Fibroblast of skin of left quadriceps (primary cell): ENCODE measurements at regions not wholly inside any gene's neighbourhood (a gene's known extent, or its start where the extent isn't known, plus 50 kb on each side); places are given as distances from the start of the nearest gene placed in this dataset.

Experiments used
- DNase-seq, 2 experiments: peaks; one replicate each; pipeline ENCODE4 v3.0.0-alpha.2; 2013; ENCODE audit warnings: low read depth in 2 of 2

- DNase-seq: peak; percentile 10 to 16
These were observed 678.1 kb upstream of the GOT2 start for GRCh38 chr16:59411961-59412841.

GRCh38 chr16:59410451-59410850 lies 676.3 kb upstream of the GOT2 start:
- no peak for DNase-seq

GRCh38 chr16:59405802-59406201 lies 671.7 kb upstream of the GOT2 start:
- DNase-seq: no peak

GRCh38 chr16:59404509-59404908 lies 670.4 kb upstream of the GOT2 start:
- no peak for DNase-seq

GRCh38 chr16:59400830-59401229 lies 666.7 kb upstream of the GOT2 start:
- DNase-seq: no peak

GRCh38 chr16:59397638-59398037 lies 663.5 kb upstream of the GOT2 start:
- DNase-seq: no peak

DNA sequence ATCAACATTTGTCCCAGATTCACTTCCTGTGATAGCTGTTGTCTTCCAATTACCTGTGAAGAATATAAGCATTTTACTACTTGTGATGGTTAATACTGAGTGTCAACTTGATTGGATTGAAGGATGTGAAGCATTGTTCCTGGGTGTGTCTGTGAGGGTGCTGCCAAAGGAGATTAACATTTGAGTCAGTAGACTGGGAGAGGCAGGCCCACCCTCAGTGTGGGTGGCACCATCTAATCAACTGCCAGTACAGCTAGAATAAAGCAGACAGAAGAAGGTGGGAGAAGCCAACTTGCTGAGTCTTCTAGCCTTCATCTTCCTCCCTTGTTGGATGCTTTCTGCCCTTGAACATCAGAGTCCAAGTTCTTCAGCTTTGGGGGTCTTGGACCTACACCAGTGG lies 660.4 kb upstream of the GOT2 start:
- DNase-seq: no peak

GRCh38 chr16:59392911-59393310 lies 658.8 kb upstream of the GOT2 start:
- no peak for DNase-seq

DNA sequence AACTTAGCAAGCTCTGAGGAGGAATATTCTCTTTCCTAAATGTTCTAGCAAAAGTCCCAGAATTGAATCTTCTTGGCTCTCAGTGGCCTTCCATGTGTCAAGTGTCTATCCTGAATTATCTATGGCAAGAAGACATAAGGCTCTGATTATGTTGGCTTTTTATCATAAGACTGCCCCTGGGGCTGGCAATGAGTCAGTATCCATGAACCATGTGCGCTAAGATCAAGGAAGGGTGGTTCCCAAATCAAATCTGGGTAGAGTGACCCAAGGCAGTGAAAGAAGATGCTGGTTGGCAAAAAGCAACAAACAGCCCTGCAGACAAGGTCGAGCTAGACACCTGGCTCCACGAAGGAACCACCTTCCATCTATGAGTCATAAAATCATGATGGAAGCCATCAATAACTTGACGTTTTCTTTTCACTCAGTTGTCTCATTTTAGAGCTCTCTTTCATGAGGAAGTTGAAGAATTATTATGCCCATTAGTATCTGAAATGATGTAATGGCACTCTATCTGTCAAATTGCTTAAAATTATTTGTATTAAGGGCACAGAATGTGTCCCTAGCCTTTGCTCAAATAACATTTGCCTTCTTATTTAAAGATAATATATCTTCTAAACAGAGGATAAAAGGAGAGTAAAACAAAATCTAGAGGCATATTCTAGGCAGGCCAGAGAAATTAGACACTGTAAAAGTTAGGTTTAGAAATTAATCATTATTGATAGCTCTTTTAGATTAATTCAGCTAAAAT lies 657.7 kb upstream of the GOT2 start:
- no peak for DNase-seq

DNA sequence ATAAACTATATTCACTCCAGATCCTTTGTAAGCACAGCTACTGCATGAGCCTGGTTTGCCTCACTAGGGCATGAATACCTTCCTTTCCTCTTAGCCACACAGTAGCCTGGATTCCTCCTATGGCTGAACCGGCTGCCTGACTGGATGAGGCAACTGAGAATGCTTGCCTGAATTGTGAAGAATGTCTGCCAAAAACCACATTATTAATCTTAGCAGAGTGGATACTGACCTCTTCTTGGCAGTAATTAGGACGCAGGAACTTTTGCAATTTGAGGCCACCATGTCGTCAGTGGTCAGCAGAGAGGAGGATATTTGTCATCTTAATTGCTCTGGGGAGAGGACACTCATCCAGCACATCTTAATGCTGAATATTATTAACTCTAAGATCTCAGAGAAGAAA lies 651.8 kb upstream of the GOT2 start:
- peak; percentile 67 to 76 for DNase-seq

- no peak for DNase-seq
These were observed 651.4 kb upstream of the GOT2 start for GRCh38 chr16:59385491-59385890.

GRCh38 chr16:59373632-59374031 lies 639.5 kb upstream of the GOT2 start:
- DNase-seq: no peak

- DNase-seq: no peak
These were observed 636.6 kb upstream of the GOT2 start for GRCh38 chr16:59370717-59371116.

DNA sequence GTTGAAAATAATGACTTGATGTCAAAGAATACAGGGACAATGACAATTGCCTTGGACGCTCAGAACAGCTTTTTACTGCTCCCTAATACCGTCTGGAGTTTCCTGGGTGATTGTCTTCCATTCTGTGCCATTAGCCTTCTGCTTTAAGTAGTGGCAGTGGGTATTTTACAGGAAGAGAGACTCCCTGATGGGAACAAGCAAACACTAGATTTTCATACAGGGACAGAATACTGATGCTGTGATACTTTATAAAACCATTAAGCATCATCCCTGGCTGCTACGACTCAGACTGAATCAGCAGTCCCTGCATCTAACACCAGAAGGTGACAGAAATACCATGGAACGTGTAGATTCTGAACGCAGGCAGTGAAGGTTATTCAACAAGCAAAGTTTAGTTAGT lies 635.4 kb upstream of the GOT2 start:
- DNase-seq: no peak

DNA sequence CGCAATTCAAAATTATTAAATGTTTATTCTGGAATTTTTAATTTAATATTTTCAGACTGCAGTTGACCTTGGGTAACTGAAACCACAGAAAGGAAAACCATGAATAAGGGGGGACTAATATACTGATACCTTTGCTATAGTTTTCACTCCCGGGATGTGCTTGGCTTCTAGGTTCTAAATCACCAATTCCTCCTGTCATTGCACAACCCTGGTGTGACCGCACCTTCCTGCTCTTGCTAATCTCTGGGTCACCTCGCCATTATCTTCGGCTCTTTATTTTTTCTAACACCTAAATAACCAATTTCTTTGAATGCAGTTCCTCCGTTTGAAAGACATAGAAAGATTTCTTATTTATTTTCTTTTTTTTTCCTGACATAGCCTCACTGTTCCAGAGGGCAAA lies 634.5 kb upstream of the GOT2 start:
- DNase-seq: no peak

GRCh38 chr16:59356709-59357108 lies 622.6 kb upstream of the GOT2 start:
- no peak for DNase-seq

- no peak for DNase-seq
These were observed 622.0 kb upstream of the GOT2 start for GRCh38 chr16:59356144-59356543.

- DNase-seq: no peak
These were observed 621.6 kb upstream of the GOT2 start for GRCh38 chr16:59355704-59356103.

DNA sequence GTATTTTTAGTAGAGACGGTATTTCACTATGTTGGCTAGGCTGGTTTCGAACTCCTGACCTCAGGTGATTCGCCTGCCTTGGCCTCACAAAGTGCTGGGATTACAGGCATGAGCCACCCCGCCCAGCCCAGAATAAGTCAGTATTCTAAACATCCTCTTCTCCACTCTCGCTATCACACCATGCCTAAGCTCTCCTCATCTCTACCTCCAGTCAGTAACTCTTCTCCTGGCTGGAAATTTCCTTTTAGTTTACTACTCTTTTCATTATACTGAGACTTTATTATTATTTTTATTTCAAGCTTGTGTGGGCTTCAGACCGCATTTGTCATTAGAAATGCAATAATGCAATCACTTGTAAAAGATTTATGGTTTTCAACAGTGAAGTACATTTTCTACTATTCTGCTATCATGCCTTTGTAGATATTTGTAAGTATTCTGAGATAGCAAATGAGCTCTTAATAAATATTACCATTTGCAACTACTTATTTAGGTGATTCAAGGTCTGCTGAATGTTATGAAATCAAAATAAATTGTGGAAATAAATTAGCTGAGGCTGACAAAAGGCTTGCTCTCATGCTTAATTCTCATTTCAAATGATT lies 617.3 kb upstream of the GOT2 start:
- no peak for DNase-seq

GRCh38 chr16:59350670-59351069 lies 616.6 kb upstream of the GOT2 start:
- no peak for DNase-seq

- DNase-seq: no peak
These were observed 608.6 kb upstream of the GOT2 start for GRCh38 chr16:59342669-59343068.

- DNase-seq: no peak
These were observed 607.3 kb upstream of the GOT2 start for GRCh38 chr16:59341368-59341767.

GRCh38 chr16:59339871-59340270 lies 605.8 kb upstream of the GOT2 start:
- no peak for DNase-seq
